ENCODE measurements at regions not wholly inside any gene's neighbourhood (a gene's known extent, or its start where the extent isn't known, plus 50 kb on each side); places are given as distances from the start of the nearest gene placed in this dataset.

DNA sequence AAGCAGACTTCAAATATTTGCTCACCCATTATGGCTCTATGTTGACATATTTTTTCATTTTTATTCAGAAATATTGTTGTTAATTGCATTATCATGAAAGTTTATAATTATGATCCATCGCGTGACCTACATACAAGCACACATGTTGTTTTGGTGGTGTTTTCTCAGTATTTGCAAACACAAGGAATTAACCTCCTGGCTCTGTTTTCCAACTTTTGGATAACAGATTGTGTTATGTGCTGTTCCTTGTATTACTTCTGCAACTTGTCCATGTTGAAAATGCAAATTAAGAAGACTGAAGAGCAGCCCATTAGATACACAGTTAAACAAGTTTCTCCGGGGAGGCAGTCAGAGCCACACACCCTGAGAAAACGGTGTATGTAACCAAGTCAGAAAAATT is 201.2 kb downstream of the SEC23A start:
- DNase-seq (ENCODE audit: low read depth), result no peak

DNA sequence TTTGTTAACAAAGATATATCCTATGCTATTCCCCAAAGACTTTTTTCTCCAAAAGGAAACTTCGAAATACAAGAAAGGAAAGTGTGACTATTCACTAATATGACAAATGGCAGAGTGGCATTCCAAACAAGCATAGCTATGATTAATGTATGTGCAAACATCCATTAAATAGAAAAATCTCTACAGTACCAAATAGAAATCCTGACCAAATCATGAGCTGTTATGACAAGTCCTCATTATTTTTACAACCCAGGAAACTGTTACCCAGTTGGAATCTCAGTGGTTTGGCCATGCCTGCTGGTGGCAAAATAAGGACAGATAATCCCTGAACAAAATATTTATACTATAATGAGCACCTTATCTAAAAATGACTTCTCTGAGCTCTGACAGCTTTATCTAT is 202.1 kb downstream of the SEC23A start:
- DNase-seq (ENCODE audit: low read depth), result no peak

DNA sequence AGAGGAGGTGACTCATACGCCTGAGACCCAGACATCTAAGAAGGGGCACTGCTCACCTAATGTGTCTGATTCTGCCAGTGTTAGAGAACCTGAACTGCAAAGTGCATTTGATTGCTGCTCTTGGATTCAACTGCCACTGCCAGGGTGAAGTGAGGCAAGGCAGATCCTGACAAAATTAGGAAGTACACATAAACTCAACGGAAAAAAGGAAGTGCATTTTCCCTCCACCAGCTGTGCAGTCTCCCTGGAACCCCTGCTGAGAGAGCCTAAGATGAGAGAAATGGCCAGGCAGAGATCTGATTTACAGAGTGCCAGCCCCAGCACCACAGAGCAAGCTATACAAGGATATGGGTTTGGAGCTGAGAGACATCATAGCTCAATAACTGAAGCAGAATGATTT is 215.3 kb downstream of the SEC23A start:
- no peak for DNase-seq (ENCODE audit: low read depth)

DNA sequence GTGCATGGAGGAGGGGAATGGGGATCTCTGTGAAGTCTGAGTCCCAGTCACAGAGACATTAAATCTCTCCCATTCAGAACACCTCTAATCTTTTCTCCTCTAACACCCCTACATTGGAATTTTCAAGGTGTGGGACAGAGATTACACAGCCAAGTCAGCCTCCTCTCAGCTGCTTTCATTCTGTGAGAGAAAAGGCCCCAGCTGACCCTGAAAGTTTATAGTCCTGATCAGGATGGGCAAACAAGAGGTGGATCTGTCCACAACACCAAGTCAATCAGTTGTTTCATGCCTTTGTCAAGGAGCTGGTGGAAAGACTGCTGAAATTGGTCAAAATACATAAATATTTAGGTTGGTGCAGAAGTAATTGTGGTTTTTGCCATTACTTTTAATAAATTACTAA is 218.9 kb downstream of the SEC23A start:
- DNase-seq (ENCODE audit: low read depth), result no peak

DNA sequence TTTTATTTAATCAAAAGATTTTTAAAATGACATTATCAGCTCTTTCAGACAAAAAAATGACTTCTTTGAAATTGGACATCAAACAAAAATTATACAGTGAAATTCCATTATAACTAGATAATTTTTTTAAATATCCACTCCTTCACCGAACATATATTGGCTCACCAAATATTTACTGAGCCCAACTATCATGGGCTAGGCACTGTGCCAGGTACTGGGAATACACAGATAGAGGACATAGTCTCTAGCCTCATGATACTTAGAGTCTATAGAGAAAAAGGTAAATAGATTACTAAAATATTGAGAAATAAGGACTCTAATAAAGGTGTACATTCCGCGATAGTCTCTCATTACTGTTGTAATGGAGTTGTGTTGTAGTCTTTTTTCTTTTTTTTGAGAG is 219.9 kb downstream of the SEC23A start:
- DNase-seq (ENCODE audit: low read depth), result no peak

DNA sequence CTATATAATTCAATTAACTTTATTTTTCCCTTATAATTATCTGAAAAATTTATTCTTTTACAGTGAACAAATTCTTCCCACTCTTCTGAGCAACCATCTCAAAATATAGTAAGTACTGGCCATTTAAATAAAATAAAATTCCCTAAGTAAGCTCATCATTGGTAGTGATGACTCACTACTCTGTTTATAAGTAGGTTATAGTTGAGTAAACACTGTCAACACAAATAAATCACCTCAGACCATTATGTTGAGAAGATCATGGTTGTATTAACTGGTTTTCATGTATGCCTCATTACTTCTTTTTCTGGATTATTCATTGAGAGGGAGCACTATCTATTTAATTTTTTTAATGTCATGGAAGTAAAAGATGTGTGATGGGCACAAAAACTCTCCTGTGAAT is 220.5 kb downstream of the SEC23A start:
- no peak for DNase-seq (ENCODE audit: low read depth)

DNA sequence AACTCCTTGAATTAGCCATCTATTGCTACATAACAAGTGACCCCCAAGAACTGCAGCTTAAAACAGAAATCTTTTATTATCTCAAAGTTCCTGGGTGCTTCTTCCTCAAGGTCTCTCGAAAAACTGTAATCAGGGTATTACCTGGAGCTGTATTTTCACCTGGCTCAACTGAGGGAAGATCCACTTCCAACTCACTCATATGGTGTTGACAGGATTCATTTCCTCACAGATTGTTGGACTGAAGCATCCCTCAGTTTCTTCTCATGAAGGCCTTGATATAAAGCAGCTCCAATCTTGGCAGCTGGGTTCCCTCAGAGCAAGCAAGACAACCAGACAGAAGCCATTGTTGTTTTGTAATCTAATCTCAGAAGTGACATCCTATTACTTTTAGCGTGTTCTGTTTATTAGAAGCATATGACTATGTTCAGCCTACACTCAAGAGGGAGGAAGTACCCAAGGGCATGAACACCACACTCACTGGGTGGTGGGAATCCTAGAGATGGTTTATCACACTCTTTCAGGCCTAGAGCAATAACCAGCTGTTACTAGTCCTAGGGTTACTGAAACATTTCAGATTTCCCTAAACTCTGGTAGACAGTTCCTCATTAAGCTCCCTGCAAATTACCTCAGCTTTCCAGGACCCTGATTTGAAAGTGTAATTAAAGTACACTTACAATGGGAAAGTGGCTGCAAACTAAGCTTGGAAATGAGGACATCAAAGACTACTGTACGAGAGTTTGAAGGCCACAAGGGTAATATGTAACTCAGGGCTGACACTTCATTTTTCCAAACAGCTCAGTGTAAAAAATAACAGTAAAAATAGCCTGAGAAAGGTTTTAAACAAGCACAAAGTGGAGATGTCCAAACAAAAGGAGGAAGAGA is 222.2 kb downstream of the SEC23A start:
- no peak for DNase-seq (ENCODE audit: low read depth)

DNA sequence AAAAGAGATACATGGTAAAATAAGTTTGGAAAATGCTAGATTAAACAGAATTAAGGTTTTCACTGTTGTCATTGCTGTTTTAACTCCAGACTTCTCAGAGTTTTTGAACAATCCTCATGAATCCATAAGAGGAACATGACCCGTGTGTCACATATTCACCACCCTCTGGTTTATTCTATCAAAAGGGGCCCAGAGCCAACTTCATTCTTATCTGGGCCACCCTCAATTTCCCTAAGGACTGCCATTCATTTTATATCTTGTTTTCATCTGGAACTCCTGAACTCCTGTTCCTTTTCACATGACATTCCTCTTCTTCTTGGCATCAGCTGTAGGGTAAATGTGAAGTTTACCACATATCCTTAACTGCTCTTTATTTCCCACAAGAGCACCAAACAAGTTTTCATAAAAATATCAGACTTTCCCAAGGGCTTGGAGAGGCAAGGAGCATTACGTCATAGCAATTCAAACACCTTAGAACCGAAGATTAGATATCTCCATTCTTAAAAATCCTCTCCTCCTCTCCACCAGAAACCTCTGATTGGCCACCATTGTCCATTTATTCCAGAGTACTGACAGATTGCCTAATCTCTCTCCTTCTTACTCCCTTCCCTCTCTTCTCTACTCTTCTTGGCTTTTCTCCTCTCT is 225.2 kb downstream of the SEC23A start:
- no peak for DNase-seq (ENCODE audit: low read depth)

DNA sequence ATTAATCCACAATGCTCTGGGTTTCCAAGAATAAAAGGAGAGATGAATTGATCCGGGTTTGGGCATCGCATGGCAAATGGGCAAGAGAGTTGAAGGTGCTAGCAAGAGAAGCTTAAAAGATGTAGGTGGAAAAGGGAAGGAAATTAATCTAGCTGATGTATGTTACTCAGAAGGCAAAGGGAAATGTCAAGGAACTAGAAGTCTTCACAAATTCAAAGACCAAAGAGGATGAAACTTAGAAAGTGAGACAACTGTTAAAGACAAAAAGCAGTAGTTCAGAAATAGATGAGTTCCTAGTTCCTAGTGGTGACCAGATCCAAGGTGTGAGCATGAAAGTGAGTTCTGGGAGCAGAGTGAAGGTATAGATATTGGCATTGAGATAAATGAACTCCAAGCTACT is 228.3 kb downstream of the SEC23A start:
- no peak for DNase-seq (ENCODE audit: low read depth)

DNA sequence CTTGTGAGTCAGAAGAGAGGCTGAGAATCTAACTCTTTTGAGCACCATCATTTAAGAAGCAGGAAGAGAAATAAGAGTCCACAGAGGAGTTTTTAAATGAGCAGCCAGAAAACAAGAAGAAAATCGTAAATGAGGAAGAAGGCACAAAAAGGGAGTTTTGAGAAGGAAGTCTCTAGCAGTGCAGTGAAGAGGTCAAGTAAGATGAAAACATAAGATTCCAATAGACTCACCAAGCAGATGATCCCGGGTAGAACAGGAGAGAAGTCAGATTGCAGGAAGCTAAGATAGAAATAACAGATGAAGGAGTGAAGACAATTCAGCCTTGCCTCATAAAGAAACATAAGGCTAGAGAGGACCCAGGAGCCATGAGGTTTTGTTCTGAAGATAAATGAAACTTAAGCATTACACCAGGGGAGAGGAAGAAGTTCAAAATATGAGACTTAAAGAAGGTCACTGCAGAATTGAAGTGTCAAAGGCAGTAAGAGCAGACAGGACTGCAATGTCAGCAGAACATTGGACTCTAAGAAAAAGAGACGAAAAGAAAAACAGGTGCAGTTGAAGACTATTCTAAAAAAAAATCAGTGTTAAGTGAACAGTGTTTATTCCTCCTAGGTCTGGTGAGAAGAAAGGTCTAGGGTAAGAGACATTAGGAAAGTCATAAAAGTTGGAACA is 229.0 kb downstream of the SEC23A start:
- DNase-seq (ENCODE audit: low read depth), result no peak

DNA sequence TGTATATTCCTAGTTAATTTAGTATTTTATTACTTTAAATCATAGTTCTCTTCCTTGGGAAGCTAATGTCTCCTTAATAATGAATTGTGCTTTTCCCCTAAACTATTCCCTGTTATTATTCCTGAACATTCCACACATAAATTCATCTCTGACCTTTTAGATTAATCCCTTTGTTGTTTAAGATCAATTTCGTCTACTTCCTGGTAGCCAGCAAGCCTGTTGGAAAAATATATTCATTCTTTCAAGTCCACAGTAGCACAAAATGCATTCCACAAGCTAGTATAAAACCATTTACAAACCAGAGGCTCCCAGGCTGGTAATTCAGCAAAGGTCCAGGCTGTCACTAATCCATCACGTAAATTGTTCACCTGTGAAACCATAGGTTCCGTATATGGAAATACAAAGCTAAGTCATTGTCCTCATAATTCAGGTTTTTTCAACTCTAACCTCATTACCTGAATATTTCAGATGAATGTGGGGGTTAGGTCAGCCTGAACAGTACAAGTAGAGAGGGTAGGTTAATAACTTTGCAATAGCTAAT is 232.7 kb downstream of the SEC23A start:
- DNase-seq (ENCODE audit: low read depth), result no peak

DNA sequence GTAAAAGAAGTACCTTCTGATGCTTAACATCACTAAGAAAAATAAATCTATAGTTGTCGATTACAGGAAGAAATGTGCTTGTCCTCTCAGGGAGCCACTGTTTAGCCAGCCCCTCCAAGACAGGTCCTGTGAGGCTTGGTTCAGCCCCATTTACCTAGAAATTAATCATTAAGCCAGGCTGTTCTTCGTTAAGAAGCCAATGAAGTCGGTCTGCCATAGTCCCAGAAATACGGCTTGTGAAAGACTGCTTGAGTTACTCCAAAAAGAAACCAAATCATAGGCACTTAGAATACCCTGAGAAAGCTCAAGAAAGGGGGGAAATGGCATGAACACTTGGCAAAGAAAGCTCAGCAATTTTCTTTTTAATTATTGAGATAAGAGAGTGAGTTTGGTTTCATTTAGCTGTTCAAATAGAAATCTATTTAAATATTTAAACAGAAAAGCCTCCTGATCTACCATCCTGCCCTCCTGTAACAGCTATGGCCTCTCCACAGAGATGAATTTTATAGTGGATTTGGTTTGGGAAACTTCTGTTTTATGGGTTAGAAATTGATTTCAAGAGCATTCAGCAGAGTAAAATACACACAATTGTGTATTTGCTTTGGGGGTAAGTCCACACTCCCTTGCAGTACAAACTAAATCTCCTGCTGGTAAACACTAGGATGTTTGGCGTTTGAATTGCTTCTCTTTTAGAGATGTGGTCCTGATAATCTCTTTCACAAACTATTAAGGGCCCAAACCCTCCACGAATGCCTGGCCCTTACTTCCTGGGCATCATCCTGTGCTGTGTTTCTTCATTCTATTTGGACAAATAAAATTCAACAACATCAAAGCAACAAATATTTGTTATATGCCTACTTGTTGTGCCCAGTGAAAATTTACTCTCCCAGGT is 234.4 kb downstream of the SEC23A start:
- no peak for DNase-seq (ENCODE audit: low read depth)

DNA sequence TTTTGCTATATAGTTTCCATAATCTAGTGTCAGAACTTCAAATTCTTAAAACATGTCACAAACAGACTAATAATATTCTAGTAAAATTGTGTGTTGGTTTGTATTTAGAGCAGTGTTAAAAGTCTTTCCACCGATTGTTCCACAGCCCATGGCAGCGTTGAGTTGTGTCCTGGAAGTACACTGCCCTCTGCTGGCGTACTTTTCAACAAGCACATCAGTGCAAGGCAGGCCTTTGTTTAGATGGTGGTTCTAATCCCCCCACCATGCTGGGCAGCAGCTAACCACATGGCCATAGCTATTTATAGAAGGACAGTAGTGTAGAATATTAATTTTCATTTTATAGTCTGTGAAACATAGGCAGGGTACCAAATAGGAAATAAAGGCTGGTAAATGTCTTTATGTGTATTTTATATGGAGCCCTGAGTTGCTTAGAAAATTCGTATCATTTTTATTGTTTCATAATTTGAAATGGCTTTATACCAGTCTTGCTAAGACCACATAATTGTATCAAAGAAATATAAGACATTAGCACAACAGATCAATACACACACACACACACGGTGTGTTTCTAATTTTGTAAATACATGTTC is 235.4 kb downstream of the SEC23A start:
- DNase-seq (ENCODE audit: low read depth), result peak; percentile 62

DNA sequence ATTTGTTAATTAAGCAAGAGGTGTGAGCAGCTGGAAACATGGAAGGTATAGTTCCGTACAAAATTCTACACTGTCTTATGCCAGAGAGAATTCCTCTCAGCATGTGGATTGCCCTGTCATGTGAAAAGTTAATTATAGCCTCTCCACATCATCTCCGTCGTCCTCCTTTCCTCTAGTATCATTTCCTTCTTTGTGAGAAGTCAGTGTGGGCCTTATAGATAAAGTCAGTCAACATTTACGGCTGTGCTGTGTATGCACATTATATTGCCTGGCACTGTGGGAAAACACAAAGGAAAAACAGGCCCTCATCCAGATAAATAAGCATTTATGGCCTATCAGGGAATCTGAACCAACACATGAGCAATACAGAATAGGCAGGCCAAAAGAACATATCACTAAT is 236.6 kb downstream of the SEC23A start:
- no peak for DNase-seq (ENCODE audit: low read depth)

DNA sequence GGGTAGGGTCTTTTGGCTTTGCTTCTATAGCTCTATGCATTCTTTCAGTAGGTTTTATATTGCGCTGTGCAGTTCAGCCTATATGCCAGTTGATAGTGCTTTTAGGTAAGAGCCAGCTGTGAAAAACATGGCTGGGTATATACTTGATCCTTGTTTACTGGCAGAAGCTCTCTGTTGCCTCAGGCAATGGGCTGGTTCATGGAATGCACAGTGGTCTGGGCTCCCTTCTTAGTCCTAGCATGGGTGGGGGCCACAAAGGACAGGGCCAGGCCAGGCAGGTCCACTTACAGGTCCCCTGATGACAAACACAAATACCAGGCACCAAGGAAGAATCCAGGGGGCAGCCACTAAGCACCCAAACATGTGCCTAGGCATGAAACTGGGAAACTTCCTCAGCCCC is 240.7 kb downstream of the SEC23A start:
- DNase-seq (ENCODE audit: low read depth), result no peak

DNA sequence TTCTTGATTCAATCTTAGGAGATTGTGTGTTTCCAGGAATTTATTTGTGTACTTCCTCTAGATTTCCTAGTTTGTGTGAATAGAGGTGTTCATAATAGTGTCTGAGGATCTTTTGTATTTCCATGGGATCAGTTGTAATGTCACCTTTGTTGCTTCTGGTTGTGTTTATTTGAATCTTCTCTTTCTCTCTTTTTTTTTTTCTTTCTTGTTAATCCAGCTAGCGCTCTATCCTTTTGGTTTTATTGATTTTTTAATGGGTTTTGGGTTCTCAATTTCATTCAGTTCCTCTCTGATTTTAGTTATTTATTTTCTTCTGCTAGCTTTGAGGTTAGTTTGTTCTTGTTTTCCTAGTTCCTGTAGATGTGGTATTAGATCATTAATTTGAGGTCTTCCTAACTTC is 242.5 kb downstream of the SEC23A start:
- DNase-seq (ENCODE audit: low read depth), result no peak

DNA sequence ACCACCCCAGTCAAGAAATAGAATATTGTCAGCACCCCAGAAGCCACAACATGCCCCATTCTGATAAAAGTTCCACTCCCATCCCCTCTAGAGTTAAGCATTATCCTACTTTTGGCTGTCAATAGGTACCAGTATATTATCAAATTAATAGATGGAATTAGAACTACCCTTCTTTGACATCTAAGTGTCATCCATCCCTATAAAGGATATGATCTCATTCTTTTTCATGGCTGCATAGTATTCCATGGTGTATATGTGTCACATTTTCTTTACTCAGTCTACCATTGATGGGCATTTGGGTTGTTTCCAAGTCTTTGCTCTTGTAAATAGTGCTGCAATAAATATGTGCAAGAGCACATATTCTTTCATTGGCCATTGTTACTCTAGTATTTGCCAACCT is 246.2 kb downstream of the SEC23A start:
- no peak for DNase-seq (ENCODE audit: low read depth)

DNA sequence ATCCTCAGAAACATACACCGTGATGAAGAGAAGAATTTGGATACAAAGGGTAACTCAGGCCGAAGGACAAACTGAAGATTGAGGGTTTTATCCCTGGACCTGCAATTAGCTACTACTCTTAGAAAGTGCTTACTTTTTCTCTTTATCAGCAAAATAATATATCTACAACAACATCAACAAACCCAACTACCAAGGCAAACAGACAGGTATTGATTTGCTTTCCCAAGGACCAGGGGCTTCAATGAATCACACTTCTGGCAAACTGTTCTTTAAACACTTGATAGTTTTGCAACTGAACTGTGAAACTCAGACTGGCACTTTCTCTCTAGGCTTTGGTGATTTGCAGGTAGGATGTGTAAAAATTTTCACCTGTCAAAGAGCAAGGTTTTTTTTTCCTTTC is 247.5 kb downstream of the SEC23A start:
- DNase-seq (ENCODE audit: low read depth), result no peak

DNA sequence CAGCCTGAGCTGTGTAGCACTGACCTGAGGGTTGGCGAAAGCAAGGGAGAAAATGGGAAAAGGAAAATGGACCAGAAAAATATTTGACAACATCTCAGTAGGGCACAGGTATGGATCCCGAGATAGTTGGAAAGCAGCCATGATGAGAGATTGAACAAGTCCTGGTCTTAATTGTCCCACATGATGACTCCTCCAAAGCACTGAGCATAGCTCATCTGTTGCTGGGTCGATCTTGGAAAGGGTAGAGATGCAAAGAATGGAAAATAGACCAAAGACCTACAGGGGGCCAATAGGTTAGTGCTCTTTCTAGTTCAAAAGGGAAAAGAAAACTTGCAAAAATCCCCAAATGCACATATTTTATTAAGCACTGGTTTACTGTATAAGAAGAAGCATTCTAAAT is 251.9 kb downstream of the SEC23A start:
- DNase-seq (ENCODE audit: low read depth), result no peak

DNA sequence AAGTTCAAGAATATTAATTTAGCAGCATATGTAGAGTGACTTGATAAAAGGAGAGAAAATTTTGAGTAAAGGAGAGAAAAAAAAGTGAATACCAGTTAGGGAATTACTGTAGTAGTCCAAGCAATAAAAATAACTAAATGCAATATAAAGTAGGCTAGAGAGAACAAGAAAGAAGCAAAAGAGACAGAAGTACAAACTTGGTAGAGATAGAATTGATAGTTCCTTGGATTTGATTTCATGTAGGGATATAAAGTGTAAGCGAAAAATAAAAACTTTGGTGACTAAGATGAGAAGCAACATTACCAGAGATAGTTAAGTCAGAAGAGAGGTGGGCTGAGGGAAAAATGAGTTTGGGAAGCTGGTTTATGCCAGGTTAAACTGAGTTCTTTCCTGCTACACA is 252.4 kb downstream of the SEC23A start:
- DNase-seq (ENCODE audit: low read depth), result no peak

DNA sequence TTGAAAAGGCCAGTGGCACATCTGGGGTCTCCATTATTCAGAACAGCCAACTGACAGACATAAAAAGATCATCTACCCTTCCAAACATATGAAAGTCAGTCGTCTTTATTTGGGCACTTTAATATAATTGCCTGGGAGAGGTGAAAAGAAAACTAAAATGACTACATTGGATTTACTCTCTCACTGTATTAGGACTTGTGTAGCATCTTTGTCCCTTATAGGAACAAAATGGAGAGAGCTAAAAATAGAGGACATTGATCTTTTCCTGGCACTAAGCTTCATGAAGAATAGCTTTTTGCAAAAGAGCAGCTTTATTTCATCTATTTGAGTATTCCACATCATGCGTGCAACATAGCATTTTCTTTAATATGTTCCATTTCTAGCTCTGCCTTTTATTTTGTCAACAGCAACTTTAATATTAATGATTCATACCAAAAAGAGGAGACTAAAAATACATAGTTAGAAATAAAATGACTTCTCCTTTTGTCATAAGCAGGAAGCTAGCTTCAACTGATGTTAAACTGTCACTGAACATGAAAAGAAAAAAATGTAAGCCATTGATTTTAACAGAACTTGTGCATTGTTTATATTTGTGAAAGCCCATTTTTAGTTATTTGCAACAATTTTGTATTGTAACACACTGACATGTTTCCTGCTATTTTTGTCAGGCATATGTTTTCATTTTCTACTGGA is 254.6 kb downstream of the SEC23A start:
- no peak for DNase-seq (ENCODE audit: low read depth)
